GM12878 (cell line): ENCODE measurements at regions not wholly inside any gene's neighbourhood (a gene's known extent, or its start where the extent isn't known, plus 50 kb on each side); places are given as distances from the start of the nearest gene placed in this dataset.

Source experiments
- EZH2 ChIP-seq: IDR thresholded peaks from 2 replicates; pipeline ENCODE4 v1.6.1; 2012; ENCODE audit warnings: low read depth, mild to moderate bottlenecking, control low read depth, inconsistent platforms, low read length, borderline replicate concordance; ENCODE audit not compliant: control insufficient read depth
- MAX ChIP-seq: IDR thresholded peaks from 2 replicates; pipeline ENCODE4 v1.6.1; 2012; ENCODE audit warnings: low read depth, low read length, improper control_type of control experiment
- POLR2A ChIP-seq: IDR thresholded peaks from 2 replicates; pipeline ENCODE4 v1.6.1; 2011; ENCODE audit warnings: low read depth, mild to moderate bottlenecking, low read length
- RAD21 ChIP-seq: IDR thresholded peaks from 2 replicates; pipeline ENCODE4 v1.6.1; 2011; ENCODE audit warnings: mild to moderate bottlenecking, low read depth, low read length, moderate library complexity; ENCODE audit not compliant: insufficient read depth
- TAF1 ChIP-seq: IDR thresholded peaks from 2 replicates; pipeline ENCODE4 v1.6.1; 2011; ENCODE audit warnings: mild to moderate bottlenecking, low read depth, low read length, borderline replicate concordance
- ZNF24 ChIP-seq: fragments of 450-650 bp; IDR thresholded peaks from 2 replicates; pipeline ENCODE4 v1.6.1; 2017; ENCODE audit warnings: antibody characterized with exemption, mild to moderate bottlenecking

GRCh38 chr9:108628316-108628715, 227.5 kb downstream of the ACTL7B start:
- TF ChIP-seq TAF1 (no peak), EZH2 (no peak), ZNF24 (no peak), MAX (no peak), POLR2A (no peak), RAD21 (no peak)
